SIG-M5 treated with dmso at 0.1 percent for 504 hours (cell line): ENCODE measurements at regions not wholly inside any gene's neighbourhood (a gene's known extent, or its start where the extent isn't known, plus 50 kb on each side); places are given as distances from the start of the nearest gene placed in this dataset.

Source experiments
- DNase-seq: peaks from one replicate; lab custom pipeline; 2025; ENCODE audit not compliant: unreplicated experiment; lab: John Stamatoyannopoulos, UW

- no peak for DNase-seq
Measured at GRCh38 chr11:8823174-8823742, 87.7 kb upstream of the AKIP1 start.

GRCh38 chr11:8826139-8826786 is 84.7 kb upstream of the AKIP1 start:
- DNase-seq = no peak

GRCh38 chr11:8826901-8827560 is 84.0 kb upstream of the AKIP1 start:
- peak; percentile 43 for DNase-seq

- DNase-seq = no peak
Measured at GRCh38 chr11:8828046-8828445, 82.9 kb upstream of the AKIP1 start.

- DNase-seq = no peak
Measured at GRCh38 chr11:8828580-8829361, 82.2 kb upstream of the AKIP1 start.

- DNase-seq = no peak
Measured at GRCh38 chr11:8829556-8829955, 81.4 kb upstream of the AKIP1 start.

- DNase-seq = no peak
Measured at GRCh38 chr11:8830641-8831040, 80.3 kb upstream of the AKIP1 start.

- no peak for DNase-seq
Measured at GRCh38 chr11:8831861-8832260, 79.1 kb upstream of the AKIP1 start.

GRCh38 chr11:8832571-8833260 is 78.3 kb upstream of the AKIP1 start:
- DNase-seq = no peak

GRCh38 chr11:8833568-8834315 is 77.2 kb upstream of the AKIP1 start:
- DNase-seq = peak; percentile 6

GRCh38 chr11:8834379-8834778 is 76.6 kb upstream of the AKIP1 start:
- DNase-seq = no peak

GRCh38 chr11:8838248-8838647 is 72.7 kb upstream of the AKIP1 start:
- DNase-seq = peak; percentile 24

- DNase-seq = no peak
Measured at GRCh38 chr11:8839306-8839956, 71.6 kb upstream of the AKIP1 start.

- no peak for DNase-seq
Measured at GRCh38 chr11:8839957-8840945, 70.7 kb upstream of the AKIP1 start.

- DNase-seq = no peak
Measured at GRCh38 chr11:8841899-8842298, 69.1 kb upstream of the AKIP1 start.

- no peak for DNase-seq
Measured at GRCh38 chr11:8858808-8859207, 52.2 kb upstream of the AKIP1 start.
